SU-DHL-6 (cell line): ENCODE measurements at regions not wholly inside any gene's neighbourhood (a gene's known extent, or its start where the extent isn't known, plus 50 kb on each side); places are given as distances from the start of the nearest gene placed in this dataset.

Experiments
- H2AFZ ChIP-seq: fragments of 200-600 bp; sonication (generic); 2 replicates; pipeline ENCODE4 v1.6.1; 2014; ENCODE audit warnings: low read depth, mild to moderate bottlenecking, moderate library complexity, mixed read lengths, antibody characterized with exemption, low read length; ENCODE audit not compliant: severe bottlenecking
- H3F3A ChIP-seq: fragments of 200-600 bp; shearing (Covaris generic); 2 replicates; pipeline ENCODE4 v1.6.0; 2016; ENCODE audit warnings: antibody characterized with exemption, mild to moderate bottlenecking; ENCODE audit not compliant: insufficient read depth
- H3K27ac ChIP-seq: fragments of 200-600 bp; sonication (generic); 2 replicates; pipeline ENCODE4 v1.5.1; 2016; ENCODE audit warnings: low read depth, mild to moderate bottlenecking, low read length, moderate library complexity, mixed read lengths
- H3K27me3 ChIP-seq: fragments of 200-600 bp; sonication (generic), shearing (Covaris generic); 2 replicates; pipeline ENCODE4 v1.6.0; 2014; ENCODE audit warnings: mild to moderate bottlenecking, low read length
- H3K36me3 ChIP-seq: fragments of 200-600 bp; sonication (generic); 2 replicates; pipeline ENCODE4 v1.6.1; 2014; ENCODE audit warnings: mild to moderate bottlenecking, low read length, mixed read lengths
- H3K4me2 ChIP-seq: fragments of 300-600, 200-600 bp; shearing (Covaris generic), sonication (generic); 2 replicates; pipeline ENCODE4 v1.6.0; 2014; ENCODE audit warnings: low read length, low read depth, mild to moderate bottlenecking; ENCODE audit not compliant: poor library complexity, severe bottlenecking
- H3K4me3 ChIP-seq: fragments of 200-600 bp; sonication (generic); 2 replicates; pipeline ENCODE4 v1.5.1; 2014; ENCODE audit warnings: antibody characterized with exemption, low read length, mild to moderate bottlenecking, mixed read lengths; ENCODE audit not compliant: insufficient read depth, poor library complexity, severe bottlenecking
- H3K79me2 ChIP-seq: fragments of 200-600 bp; sonication (generic); 2 replicates; pipeline ENCODE4 v1.6.1; 2014; ENCODE audit warnings: mild to moderate bottlenecking, low read length, moderate library complexity; ENCODE audit not compliant: insufficient read depth
- H3K9ac ChIP-seq: fragments of 200-600 bp; sonication (generic); 2 replicates; pipeline ENCODE4 v1.7.0; 2014; ENCODE audit warnings: mild to moderate bottlenecking, low read length
- H3K9me2 ChIP-seq: fragments of 200-600 bp; sonication (generic); replicated peaks from 2 replicates; pipeline ENCODE4 v1.6.1; 2014; ENCODE audit warnings: low read length; ENCODE audit not compliant: insufficient read depth
- H3K9me3 ChIP-seq: fragments of 200-600 bp; sonication (generic); 2 replicates; pipeline ENCODE4 v1.6.1; 2014; ENCODE audit warnings: low read length, mixed read lengths; ENCODE audit not compliant: insufficient read depth
- H4K20me1 ChIP-seq: fragments of 200-600 bp; sonication (generic); 2 replicates; pipeline ENCODE4 v1.6.1; 2014; ENCODE audit warnings: low read depth, mild to moderate bottlenecking, antibody characterized with exemption, low read length, moderate library complexity, mixed read lengths
- CTCF ChIP-seq: fragments of 200-600 bp; sonication (generic); IDR thresholded peaks from one replicate; pipeline ENCODE4 v1.5.1; 2017; ENCODE audit warnings: antibody characterized with exemption, mild to moderate bottlenecking, low read length, moderate library complexity; ENCODE audit not compliant: insufficient read depth, poor library complexity, severe bottlenecking
- EZH2phosphoT487 ChIP-seq: fragments of 200-600 bp; sonication (generic), shearing (Covaris generic); conservative IDR thresholded peaks from 2 replicates; pipeline ENCODE4 v1.6.1; 2018; ENCODE audit warnings: mild to moderate bottlenecking, antibody characterized with exemption, low read length, moderate library complexity, mixed read lengths

- TF ChIP-seq CTCF (no peak), EZH2phosphoT487 (no peak)
- no peaks in the 10 kb centered on the region for H4K20me1 ChIP-seq
- H2AFZ ChIP-seq = no peak overlapping the region
- H3K79me2 ChIP-seq = no peaks in the 10 kb centered on the region
- no peak overlapping the region for H3K4me2 ChIP-seq
- H3K36me3 ChIP-seq = no peaks in the 10 kb centered on the region
- H3K9ac ChIP-seq = no peak overlapping the region
- no peaks in the 10 kb centered on the region for H3K9me3 ChIP-seq
- H3K27ac ChIP-seq = no peak overlapping the region
- H3K4me3 ChIP-seq = no peak overlapping the region
- H3K9me2 ChIP-seq = no peaks in the 10 kb centered on the region
- no peaks in the 10 kb centered on the region for H3K27me3 ChIP-seq
- no peaks in the 10 kb centered on the region for H3F3A ChIP-seq
Observed at GRCh38 chr2:78431241-78431640, 594.3 kb upstream of the REG3G start.

- H3K36me3 ChIP-seq = no peaks in the 10 kb centered on the region
- no peaks in the 10 kb centered on the region for H3K27me3 ChIP-seq
- no peaks in the 10 kb centered on the region for H3F3A ChIP-seq
Observed at GRCh38 chr2:78439122-78439521, 586.4 kb upstream of the REG3G start.

GRCh38 chr2:78455586-78455985, 569.9 kb upstream of the REG3G start:
- no peak overlapping the region for H3K9ac ChIP-seq
- H3K79me2 ChIP-seq = no peaks in the 10 kb centered on the region
- no peaks in the 10 kb centered on the region for H3K9me3 ChIP-seq
- no peak overlapping the region for H3K27ac ChIP-seq
- H3K9me2 ChIP-seq = no peaks in the 10 kb centered on the region
- H2AFZ ChIP-seq = no peak overlapping the region
- no peaks in the 10 kb centered on the region for H3F3A ChIP-seq
- no peaks in the 10 kb centered on the region; the same call in 1 of the 2 replicates for H4K20me1 ChIP-seq
- H3K27me3 ChIP-seq = no peaks in the 10 kb centered on the region
- H3K4me3 ChIP-seq = no peak overlapping the region
- no peaks in the 10 kb centered on the region for H3K36me3 ChIP-seq
- no peak for TF ChIP-seq EZH2phosphoT487
- TF ChIP-seq CTCF = no peak
- no peak overlapping the region for H3K4me2 ChIP-seq

More at GRCh38 chr2:78439122-78439521, 586.4 kb upstream of the REG3G start:
- Histone ChIP-seq H3K79me2 (no peaks in the 10 kb centered on the region), H3K9me3 (no peaks in the 10 kb centered on the region), H3K9me2 (no peaks in the 10 kb centered on the region), H3K4me2 (no peak overlapping the region), H3K9ac (no peak overlapping the region), H3K4me3 (no peak overlapping the region), H3K27ac (no peak overlapping the region), H2AFZ (no peak overlapping the region), H4K20me1 (no peaks in the 10 kb centered on the region)
- TF ChIP-seq CTCF = no peak
- TF ChIP-seq EZH2phosphoT487 = no peak
